ENCODE measurements at regions not wholly inside any gene's neighbourhood (a gene's known extent, or its start where the extent isn't known, plus 50 kb on each side); places are given as distances from the start of the nearest gene placed in this dataset.

DNA sequence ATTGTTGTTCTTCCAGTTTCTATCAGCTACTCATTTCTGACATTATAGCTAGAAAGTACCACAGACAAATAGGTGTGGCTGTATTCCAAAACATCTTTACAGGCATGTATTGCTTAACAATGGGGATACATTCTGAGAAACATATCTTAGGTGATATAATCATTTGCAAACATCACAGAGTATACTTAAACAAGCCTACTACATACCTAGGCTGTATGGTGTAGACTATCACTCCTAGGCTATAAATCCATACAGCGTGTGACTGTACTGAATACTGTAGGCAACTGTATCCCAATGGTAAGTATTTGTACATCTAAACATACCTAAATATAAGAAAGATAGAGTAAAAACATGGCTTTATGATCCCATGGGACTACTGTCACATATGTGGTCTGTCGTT, 231.8 kb downstream of the ETS1 start:
- H3K4me3 Mint-ChIP-seq: no peak overlapping the region
- POLR2A ChIA-PET: no interaction called here
- H3K27ac Mint-ChIP-seq: no peak overlapping the region
- DNase-seq (ENCODE audit: low spot score): no peak
- CTCF ChIA-PET: no interaction called here
- no peaks in the 10 kb centered on the region for H3K27me3 Mint-ChIP-seq (ENCODE audit: low read depth)
- no peaks in the 10 kb centered on the region for H3K36me3 Mint-ChIP-seq
- peaks cover 5% of the 10 kb centered on the region for H3K4me1 Mint-ChIP-seq
- H3K9me3 Mint-ChIP-seq: no peaks in the 10 kb centered on the region
- no peak for ATAC-seq
- TF ChIP-seq FOXP1 (CRISPR knock-in tag; IDR thresholded peaks at IDR 0.05; ENCODE audit: borderline replicate concordance) (no peak), ZNF317 (CRISPR knock-in tag; IDR thresholded peaks at IDR 0.05; ENCODE audit: borderline replicate concordance, low read depth) (no peak), CBFB (CRISPR knock-in tag; IDR thresholded peaks at IDR 0.05; ENCODE audit: low read depth) (no peak), CREB1 (CRISPR knock-in tag; IDR thresholded peaks at IDR 0.05) (no peak), PRRX2 (CRISPR knock-in tag; IDR thresholded peaks at IDR 0.05) (no peak), ELF4 (CRISPR knock-in tag; IDR thresholded peaks at IDR 0.05; ENCODE audit: low read depth) (no peak), ESRRA (CRISPR knock-in tag; IDR thresholded peaks at IDR 0.05; ENCODE audit: borderline replicate concordance) (no peak), TCF7 (CRISPR knock-in tag; IDR thresholded peaks at IDR 0.05; ENCODE audit: low read depth) (no peak), TEAD1 (CRISPR knock-in tag; IDR thresholded peaks at IDR 0.05) (no peak)
- TF ChIP-seq, protein P1, sequence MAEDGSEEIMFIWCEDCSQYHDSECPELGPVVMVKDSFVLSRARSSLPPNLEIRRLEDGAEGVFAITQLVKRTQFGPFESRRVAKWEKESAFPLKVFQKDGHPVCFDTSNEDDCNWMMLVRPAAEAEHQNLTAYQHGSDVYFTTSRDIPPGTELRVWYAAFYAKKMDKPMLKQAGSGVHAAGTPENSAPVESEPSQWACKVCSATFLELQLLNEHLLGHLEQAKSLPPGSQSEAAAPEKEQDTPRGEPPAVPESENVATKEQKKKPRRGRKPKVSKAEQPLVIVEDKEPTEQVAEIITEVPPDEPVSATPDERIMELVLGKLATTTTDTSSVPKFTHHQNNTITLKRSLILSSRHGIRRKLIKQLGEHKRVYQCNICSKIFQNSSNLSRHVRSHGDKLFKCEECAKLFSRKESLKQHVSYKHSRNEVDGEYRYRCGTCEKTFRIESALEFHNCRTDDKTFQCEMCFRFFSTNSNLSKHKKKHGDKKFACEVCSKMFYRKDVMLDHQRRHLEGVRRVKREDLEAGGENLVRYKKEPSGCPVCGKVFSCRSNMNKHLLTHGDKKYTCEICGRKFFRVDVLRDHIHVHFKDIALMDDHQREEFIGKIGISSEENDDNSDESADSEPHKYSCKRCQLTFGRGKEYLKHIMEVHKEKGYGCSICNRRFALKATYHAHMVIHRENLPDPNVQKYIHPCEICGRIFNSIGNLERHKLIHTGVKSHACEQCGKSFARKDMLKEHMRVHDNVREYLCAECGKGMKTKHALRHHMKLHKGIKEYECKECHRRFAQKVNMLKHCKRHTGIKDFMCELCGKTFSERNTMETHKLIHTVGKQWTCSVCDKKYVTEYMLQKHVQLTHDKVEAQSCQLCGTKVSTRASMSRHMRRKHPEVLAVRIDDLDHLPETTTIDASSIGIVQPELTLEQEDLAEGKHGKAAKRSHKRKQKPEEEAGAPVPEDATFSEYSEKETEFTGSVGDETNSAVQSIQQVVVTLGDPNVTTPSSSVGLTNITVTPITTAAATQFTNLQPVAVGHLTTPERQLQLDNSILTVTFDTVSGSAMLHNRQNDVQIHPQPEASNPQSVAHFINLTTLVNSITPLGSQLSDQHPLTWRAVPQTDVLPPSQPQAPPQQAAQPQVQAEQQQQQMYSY (CRISPR knock-in tag; IDR thresholded peaks at IDR 0.05): no peak
- TF ChIP-seq, protein P2, sequence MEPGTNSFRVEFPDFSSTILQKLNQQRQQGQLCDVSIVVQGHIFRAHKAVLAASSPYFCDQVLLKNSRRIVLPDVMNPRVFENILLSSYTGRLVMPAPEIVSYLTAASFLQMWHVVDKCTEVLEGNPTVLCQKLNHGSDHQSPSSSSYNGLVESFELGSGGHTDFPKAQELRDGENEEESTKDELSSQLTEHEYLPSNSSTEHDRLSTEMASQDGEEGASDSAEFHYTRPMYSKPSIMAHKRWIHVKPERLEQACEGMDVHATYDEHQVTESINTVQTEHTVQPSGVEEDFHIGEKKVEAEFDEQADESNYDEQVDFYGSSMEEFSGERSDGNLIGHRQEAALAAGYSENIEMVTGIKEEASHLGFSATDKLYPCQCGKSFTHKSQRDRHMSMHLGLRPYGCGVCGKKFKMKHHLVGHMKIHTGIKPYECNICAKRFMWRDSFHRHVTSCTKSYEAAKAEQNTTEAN (CRISPR knock-in tag; IDR thresholded peaks at IDR 0.05): no peak
- TF ChIP-seq, protein P3, sequence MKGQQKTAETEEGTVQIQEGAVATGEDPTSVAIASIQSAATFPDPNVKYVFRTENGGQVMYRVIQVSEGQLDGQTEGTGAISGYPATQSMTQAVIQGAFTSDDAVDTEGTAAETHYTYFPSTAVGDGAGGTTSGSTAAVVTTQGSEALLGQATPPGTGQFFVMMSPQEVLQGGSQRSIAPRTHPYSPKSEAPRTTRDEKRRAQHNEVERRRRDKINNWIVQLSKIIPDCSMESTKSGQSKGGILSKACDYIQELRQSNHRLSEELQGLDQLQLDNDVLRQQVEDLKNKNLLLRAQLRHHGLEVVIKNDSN (CRISPR knock-in tag; IDR thresholded peaks at IDR 0.05): no peak
- TF ChIP-seq, protein P4, sequence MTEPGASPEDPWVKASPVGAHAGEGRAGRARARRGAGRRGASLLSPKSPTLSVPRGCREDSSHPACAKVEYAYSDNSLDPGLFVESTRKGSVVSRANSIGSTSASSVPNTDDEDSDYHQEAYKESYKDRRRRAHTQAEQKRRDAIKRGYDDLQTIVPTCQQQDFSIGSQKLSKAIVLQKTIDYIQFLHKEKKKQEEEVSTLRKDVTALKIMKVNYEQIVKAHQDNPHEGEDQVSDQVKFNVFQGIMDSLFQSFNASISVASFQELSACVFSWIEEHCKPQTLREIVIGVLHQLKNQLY (CRISPR knock-in tag; IDR thresholded peaks at IDR 0.05): no peak
- TF ChIP-seq, protein P5, sequence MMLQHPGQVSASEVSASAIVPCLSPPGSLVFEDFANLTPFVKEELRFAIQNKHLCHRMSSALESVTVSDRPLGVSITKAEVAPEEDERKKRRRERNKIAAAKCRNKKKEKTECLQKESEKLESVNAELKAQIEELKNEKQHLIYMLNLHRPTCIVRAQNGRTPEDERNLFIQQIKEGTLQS (CRISPR knock-in tag; conservative IDR thresholded peaks at IDR 0.05): no peak
- TF ChIP-seq, protein P6, sequence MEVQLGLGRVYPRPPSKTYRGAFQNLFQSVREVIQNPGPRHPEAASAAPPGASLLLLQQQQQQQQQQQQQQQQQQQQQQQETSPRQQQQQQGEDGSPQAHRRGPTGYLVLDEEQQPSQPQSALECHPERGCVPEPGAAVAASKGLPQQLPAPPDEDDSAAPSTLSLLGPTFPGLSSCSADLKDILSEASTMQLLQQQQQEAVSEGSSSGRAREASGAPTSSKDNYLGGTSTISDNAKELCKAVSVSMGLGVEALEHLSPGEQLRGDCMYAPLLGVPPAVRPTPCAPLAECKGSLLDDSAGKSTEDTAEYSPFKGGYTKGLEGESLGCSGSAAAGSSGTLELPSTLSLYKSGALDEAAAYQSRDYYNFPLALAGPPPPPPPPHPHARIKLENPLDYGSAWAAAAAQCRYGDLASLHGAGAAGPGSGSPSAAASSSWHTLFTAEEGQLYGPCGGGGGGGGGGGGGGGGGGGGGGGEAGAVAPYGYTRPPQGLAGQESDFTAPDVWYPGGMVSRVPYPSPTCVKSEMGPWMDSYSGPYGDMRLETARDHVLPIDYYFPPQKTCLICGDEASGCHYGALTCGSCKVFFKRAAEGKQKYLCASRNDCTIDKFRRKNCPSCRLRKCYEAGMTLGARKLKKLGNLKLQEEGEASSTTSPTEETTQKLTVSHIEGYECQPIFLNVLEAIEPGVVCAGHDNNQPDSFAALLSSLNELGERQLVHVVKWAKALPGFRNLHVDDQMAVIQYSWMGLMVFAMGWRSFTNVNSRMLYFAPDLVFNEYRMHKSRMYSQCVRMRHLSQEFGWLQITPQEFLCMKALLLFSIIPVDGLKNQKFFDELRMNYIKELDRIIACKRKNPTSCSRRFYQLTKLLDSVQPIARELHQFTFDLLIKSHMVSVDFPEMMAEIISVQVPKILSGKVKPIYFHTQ (CRISPR knock-in tag; IDR thresholded peaks at IDR 0.05): no peak

DNA sequence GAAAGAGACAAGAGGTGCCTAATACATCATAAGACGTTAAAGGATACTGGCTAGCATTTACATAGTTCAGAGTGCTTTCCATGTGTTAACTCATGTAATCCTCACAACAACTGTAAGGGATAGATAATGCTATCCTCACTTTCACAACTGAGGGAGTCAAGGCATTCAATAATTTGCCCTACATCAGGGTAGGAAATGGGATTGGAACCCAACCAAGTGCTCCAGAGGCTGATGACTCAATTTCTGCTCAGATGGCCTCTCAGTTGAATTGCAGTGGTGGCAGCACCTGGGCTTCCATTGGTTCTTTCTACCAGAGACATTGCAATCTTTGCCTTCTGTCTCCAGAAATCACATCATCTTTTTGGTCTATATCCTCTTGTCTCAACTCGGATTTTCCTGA, 232.9 kb downstream of the ETS1 start:
- 0 out of 2 replicates have a peak, but pooled peaks cover 3% of the 10 kb centered on the region for H3K27me3 Mint-ChIP-seq (ENCODE audit: low read depth)
- no peaks in the 10 kb centered on the region for H3K36me3 Mint-ChIP-seq
- ChIA-PET POLR2A (no interaction called here), CTCF (no interaction called here)
- H3K9me3 Mint-ChIP-seq: no peaks in the 10 kb centered on the region
- TF ChIP-seq OVOL2 (CRISPR knock-in tag; IDR thresholded peaks at IDR 0.05; ENCODE audit: borderline replicate concordance): no peak
- TF ChIP-seq, protein P4 (CRISPR knock-in tag; IDR thresholded peaks at IDR 0.05): no peak
- no peak for TF ChIP-seq GABPB1 (CRISPR knock-in tag; IDR thresholded peaks at IDR 0.05)
- TF ChIP-seq, protein P7, sequence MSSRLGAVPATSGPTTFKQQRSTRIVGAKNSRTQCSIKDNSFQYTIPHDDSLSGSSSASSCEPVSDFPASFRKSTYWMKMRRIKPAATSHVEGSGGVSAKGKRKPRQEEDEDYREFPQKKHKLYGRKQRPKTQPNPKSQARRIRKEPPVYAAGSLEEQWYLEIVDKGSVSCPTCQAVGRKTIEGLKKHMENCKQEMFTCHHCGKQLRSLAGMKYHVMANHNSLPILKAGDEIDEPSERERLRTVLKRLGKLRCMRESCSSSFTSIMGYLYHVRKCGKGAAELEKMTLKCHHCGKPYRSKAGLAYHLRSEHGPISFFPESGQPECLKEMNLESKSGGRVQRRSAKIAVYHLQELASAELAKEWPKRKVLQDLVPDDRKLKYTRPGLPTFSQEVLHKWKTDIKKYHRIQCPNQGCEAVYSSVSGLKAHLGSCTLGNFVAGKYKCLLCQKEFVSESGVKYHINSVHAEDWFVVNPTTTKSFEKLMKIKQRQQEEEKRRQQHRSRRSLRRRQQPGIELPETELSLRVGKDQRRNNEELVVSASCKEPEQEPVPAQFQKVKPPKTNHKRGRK (CRISPR knock-in tag; IDR thresholded peaks at IDR 0.05; ENCODE audit: borderline replicate concordance): no peak
- TF ChIP-seq, protein P2 (CRISPR knock-in tag; IDR thresholded peaks at IDR 0.05): no peak
- no peak for TF ChIP-seq ZNF263 (CRISPR knock-in tag; IDR thresholded peaks at IDR 0.05; ENCODE audit: low read depth)
- peaks cover 5% of the 10 kb centered on the region for H3K4me1 Mint-ChIP-seq
- DNase-seq (ENCODE audit: low spot score) (no peak), ATAC-seq (no peak)
- no peak overlapping the region for H3K27ac Mint-ChIP-seq
- no peak overlapping the region for H3K4me3 Mint-ChIP-seq

Data from WTC11 (cell line).